ENCODE measurements at regions not wholly inside any gene's neighbourhood (a gene's known extent, or its start where the extent isn't known, plus 50 kb on each side); places are given as distances from the start of the nearest gene placed in this dataset.
"Not testable (repeated sequence)": the region's sequence is repeated elsewhere in the genome, so short reads cannot be mapped to it uniquely, and the experiment has no call there.

DNA sequence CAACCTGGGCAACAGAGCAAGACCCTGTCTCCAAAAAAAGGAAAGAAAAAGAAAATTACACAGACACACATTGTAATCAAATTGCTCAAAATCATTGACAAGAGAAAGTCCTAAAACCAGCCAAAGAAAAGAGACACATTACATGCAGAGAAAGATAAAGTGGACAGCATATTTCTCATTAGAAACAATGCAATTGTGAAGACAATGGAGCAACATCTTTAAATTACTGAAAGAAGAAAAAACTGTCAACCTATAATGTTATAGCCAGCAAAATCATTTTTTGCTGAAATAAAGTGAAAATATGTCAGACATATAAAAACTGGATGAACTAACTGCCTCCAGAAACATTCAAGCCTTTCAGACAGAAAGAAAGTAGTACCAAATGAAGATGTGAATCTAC, 120.6 kb downstream of the TMEM167A start:
- DNase-seq (ENCODE audit: low read depth in 3 of 3, low spot score in 1 of 3), result no peak

DNA sequence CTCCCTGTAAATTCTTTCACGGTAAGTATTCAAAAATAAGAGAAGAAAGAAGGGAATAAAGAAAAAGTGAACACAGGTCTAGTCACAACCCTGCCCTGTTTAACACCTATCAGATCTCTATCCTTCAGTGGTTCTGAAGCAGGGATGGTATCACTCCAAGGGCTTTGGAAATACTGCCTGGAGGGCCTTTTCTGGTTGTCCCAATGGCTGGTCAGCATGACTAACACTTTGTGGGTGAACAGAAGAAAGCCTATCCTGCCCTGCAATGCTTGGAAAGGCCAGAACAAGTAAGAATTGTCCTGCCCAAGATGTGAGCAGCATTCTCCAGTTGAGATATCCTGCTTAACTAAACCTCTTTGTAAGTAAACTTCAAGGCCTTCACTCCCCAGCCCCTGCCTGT, 124.9 kb downstream of the TMEM167A start:
- DNase-seq (ENCODE audit: low read depth in 3 of 3, low spot score in 1 of 3), result no peak

DNA sequence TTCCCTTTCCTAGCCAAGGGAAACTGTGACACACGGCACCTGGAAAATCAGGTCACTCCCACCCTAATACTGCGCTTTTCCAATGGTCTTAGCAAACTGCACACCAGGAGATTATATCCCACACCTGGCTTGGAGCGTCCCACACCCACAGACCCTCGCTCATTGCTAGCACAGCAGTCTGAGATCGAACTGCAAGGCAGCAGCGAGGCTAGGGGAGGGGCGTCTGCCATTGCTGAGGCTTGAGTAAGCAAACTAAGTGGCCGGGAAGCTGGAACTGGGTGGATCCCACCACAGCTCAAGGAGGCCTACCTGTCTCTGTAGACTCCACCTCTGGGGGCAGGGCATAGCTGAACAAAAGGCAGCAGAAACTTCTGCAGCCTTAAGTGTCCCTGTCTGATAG, 132.9 kb downstream of the TMEM167A start:
- not testable (repeated sequence) for DNase-seq (ENCODE audit: low read depth in 3 of 3, low spot score in 1 of 3)

DNA sequence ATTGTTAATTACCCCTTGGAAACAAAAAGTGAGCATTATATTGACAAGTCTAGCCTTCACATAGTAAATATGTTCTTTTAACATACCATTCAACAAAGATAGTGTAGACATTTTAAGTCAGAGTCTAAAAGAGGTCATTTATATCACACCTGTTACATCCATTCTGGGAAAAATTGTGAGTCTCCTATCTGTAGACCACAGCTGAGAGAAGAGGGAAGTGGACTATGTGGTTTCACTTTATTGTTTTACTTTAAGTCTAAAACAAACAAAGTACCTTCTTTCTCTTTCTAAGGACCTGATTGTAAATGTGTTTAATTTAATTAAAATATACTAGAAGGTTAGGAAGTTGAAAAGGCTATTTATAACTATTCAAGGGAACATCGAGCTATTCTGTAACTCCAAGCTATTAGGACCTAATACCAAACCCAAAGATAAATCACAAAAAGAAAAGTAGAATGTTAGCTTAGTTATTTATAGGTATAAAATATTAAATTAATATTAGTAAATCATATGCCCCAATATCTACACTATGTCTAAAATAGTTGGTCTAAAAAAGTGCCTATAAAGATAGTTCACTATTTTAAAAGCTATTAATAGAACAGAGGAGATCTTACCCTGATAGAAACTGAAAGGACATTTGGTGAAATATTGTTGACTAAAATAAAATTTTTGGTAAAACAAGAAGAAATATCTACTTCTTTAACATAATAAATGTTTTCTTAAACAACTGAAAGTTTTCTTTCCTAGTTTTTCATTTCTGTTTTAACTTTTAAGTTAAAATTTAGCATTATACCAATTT, 134.9 kb downstream of the TMEM167A start:
- no peak for DNase-seq (ENCODE audit: low read depth in 3 of 3, low spot score in 1 of 3)

DNA sequence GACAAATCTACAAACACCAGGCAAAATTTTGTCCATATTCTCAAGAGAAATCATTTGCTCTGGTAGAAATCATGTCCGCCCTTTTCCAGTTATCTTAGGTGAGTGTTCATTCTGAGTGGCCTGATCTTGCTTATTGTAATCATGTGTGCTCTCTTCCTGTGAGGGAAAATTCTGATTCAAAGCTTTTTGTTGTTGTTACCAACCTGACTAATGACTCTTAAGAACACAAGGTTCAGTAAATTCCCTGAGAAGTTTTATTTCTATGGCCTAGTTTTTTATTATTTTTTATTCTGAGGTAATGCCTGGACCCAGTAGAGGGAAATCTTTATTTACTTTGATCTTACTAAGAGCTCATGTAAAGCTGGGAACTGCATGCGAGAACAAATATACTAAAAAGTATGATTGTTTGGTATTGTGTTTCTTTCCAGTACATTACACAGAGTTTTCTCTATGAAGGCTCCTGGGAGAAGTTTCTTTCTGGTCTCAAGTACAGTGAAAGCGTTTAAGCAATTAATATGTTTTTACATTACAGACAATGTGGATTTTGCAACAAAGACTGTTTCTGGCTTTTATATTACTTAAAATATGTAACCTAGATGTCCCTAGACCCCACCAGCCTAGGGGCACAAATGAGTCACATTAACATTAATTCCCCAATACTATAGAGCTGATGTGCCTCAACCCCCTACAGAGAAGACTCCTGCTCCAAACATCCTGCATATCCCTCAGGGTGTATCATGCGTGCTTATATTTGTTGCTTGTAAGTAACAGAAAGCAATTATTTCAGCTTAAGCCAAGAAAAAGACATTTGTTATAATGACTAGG, 138.1 kb downstream of the TMEM167A start:
- DNase-seq (ENCODE audit: low read depth in 3 of 3, low spot score in 1 of 3), result no peak

DNA sequence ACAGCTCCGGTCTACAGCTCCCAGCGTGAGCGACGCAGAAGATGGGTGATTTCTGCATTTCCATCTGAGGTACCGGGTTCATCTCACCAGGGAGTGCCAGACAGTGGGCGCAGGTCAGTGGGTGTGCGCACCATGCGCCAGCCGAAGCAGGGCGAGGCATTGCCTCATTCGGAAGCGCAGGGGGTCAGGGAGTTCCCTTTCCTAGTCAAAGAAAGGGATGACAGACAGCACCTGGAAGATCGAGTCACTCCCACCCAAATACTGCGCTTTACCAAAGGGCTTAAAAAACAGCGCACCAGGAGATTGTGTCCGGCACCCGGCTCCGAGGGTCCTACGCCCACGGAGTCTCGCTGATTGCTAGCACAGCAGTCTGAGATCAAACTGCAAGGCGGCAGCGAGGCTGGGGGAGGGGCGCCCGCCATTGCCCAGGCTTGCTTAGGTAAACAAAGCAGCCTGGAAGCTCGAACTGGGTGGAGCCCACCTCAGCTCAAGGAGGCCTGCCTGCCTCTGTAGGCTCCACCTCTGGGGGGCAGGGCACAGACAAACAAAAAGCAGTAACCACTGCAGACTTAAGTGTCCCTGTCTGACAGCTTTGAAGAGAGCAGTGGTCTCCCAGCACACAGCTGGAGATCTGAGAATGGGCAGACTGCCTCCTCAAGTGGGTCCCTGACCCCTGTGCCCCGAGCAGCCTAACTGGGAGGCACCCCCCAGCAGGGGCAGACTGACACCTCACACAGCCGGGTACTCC, 144.5 kb downstream of the TMEM167A start:
- DNase-seq (ENCODE audit: low read depth in 3 of 3, low spot score in 1 of 3), result not testable (repeated sequence)

DNA sequence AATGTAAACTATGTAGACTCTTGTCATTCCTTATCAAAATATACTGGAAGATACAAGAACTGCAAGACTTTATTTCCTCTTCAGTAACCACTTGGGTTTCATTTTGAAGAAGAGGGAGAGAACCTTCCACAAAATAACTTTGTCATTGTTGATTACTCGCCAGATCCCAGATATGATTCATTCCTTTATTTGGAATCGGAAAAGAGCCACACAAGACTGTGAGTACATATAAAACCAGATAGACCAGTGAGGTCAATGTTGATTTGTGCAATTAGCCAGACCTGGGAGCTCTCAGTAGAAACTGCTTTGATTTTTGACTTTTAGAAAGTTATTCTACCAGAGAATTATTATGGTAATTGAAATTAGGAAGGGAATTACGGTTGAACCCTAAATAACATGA, 146.1 kb downstream of the TMEM167A start:
- no peak for DNase-seq (ENCODE audit: low read depth in 3 of 3, low spot score in 1 of 3)

DNA sequence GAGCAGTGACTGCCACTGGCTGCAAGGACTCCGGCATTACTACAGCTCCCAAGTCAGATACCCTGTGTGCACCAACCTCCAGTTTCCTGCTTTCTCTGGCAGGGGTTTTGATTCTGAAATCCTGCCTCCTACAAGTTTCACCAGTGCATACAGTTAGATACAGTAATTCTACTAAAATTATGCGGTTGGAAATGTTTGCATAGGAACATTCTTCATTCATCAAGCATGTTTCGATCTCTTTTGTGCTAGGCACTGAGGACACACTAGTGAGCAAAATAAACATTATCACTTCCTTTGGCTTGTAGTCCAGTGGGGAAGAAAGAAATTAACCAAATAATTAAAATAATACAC, 152.2 kb downstream of the TMEM167A start:
- no peak for DNase-seq (ENCODE audit: low read depth in 3 of 3, low spot score in 1 of 3)

DNA sequence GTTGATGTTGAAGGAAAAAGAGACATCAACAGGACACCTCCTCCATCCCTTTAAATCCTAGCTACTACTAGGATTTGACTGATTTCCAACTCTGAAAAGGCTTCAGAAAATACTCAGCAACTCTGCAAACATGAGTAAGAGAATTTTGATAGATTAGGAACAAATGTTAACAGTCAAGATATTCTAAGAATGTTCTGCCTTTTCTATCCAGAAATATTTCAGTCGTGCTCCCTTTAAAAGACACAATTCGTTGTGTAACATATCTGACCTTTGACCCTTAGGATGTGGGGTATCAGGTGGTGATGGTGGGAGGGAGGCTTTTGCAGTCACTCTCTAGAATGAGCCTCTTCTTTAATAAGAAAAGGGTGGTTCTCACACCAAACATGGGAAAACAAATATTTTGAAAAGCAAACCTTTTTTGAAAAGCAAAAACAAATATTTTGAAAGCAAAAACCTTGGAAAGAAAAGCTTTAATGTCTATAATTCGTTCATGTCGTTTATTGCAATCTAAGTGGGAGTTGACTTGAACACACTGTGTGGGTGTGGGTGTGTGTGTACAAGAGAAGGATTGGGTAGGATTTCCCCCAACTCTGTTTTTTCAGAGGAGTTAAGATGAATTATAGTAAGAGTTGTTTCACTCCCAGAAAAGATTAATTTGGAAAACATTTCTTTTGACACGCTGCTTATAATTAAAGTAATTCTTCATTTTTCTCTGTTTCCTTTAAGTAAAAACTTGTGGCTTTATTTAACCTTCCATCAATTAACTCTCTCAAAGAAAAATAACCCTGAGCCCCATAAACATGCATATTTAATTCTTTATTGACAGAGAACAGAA, 152.8 kb downstream of the TMEM167A start:
- no peak for DNase-seq (ENCODE audit: low read depth in 3 of 3, low spot score in 1 of 3)

DNA sequence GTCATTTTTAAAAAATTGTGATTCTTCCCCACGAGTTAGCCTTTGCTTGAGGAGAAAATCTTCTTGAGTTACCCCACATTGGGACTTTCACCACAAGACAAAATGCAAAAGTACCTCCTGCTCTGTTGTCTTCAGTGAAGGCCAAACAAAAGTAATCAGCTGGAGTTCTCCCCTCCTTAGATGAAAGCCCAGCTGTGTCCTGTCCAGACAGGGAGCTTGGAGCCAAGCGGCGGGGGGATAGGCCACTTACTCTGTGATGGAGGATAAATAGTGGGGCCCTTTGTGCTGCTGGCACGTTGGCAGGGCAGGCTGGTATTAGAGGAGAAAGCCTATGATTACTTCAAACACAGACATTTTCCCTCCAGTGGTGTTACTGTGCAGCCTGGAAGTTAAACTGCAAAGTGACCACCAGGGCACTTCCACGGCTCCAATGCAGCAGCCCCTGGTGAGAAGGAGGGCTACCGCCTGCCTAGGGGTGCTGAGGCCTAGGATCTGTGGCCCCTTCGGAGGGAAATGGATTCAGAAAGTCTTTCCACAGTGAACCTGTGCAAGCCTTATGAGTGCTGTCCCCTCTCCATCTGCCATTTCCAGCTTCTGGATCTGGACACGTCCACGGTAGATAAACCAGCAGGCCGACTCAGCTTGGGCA, 155.0 kb downstream of the TMEM167A start:
- no peak for DNase-seq (ENCODE audit: low read depth in 3 of 3, low spot score in 1 of 3)

DNA sequence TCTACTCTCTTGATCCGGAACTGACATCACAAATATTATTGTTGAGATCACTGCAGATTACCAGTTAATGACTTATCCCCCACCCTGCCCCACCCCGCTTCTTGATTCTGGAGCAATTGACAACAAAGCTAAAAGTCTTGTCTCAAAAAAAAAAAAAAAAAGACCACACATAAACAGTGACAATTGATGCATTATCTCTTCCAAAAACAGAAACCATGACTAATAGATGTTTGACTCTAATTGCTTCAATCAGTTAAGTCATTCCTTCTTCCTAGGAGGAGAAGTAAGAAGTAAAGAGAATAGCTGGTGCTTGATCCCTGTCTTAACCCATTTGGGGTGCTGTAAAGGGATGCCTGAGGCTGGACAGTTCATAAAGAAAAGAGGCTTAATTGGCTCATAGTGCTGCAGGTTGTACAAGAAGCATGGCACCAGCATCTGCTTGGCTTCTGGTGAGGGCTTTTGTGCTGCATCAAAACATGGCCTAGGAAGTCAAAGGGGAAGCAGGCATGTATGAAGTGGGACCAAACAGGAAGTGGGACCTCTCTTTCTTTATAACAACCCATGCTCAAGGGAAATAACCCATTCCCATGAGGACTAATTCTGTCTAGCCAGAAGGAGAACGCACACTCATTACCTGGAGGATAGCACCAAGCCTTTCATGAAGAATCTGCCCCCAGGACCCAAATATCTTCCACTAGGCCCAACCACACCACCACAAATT, 158.7 kb downstream of the TMEM167A start:
- DNase-seq (ENCODE audit: low read depth in 3 of 3, low spot score in 1 of 3), result no peak

DNA sequence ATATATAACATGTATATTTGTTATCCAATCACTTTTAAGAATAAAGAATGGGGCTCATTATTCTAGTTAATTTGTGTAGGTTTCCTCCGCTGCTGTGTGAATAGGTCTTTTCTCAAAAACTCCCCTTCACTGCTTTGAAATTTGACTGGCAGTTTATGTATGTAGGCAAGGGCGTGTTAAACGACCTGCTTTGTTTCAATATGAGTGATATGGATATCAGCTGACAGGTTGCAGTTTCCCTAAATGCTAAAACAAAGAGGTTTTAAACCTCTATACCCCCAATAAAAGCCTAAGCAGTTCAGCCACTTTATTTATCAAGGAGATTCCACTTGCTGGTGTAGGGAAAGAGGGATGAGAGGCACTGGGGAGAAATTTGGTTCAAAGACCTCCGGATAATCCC, 159.6 kb downstream of the TMEM167A start:
- no peak for DNase-seq (ENCODE audit: low read depth in 3 of 3, low spot score in 1 of 3)

DNA sequence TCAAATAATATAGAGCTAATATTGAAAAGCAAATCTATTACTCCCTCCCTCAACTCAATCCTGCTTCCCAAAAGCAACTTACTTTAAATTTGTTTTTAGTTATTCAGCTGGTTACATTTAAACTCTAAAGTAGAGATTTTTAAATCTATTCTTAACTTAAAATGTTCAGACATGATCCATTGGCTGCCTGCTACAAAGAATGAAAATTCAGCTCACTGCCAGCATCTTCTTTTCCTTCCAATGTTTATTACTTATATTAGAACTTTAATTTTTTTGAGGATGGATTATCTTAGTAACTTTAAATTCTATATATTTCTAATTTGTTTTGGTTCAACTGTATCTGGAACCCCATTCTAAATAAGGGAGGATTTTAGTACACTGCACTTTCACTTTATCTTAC, 163.2 kb downstream of the TMEM167A start:
- no peak for DNase-seq (ENCODE audit: low read depth in 3 of 3, low spot score in 1 of 3)

DNA sequence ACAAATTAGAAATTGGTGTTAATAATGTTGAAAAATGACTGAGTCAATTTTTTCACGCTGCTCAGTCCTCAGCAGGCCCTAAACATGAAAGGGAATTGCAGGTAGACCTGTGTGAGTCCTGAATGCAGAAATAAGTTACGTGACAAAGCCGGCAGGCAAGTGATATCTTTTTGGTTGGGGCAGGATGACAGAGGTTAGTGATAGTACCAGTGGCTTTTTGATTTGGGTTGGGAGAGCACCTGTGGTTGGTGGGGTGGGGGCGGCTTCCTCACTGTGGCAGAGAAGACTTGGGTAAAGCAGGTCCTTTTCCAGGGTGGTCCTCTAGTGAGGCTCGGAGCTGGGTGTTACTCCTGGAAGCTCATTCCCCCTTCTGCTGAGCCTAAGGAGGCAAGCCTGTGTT, 164.7 kb downstream of the TMEM167A start:
- DNase-seq (ENCODE audit: low read depth in 3 of 3, low spot score in 1 of 3), result no peak

DNA sequence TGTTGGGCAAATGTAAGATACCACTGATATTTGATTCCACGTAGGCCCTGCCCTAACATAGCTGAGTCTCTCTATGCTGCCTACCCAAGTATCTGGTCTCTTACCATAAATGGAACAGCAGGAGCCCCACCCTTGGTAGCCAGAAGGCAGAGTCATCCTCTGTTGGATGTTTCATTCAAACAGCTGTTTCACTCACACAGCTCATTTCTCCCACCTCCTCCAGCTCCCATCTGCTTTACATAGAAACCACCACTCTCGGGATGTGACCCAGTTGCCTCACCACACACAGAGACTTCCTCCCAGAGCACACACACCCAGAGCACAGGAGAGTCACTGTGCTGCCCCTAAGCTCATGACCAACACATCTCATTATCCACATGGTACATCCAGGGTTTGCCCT, 165.3 kb downstream of the TMEM167A start:
- DNase-seq (ENCODE audit: low read depth in 3 of 3, low spot score in 1 of 3), result no peak

DNA sequence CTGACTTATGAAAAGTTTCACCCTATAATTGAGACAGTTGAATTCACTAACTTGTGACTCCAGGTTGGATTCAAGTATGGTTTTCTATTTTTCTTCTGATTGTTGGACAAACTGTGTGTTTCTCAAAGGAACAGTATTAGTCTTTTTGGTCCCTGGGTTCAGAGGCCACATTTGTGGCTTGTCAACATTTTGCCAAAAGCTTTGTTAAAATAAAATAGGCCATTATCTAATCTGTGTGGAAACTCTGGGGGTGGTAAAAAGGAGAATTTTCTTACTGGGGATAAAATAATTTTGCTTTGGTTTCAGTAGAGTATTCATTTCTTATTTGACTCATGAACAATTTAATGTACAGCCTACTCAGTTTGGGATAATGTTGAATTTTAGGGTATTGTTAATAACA, 166.3 kb downstream of the TMEM167A start:
- DNase-seq (ENCODE audit: low read depth in 3 of 3, low spot score in 1 of 3), result no peak

DNA sequence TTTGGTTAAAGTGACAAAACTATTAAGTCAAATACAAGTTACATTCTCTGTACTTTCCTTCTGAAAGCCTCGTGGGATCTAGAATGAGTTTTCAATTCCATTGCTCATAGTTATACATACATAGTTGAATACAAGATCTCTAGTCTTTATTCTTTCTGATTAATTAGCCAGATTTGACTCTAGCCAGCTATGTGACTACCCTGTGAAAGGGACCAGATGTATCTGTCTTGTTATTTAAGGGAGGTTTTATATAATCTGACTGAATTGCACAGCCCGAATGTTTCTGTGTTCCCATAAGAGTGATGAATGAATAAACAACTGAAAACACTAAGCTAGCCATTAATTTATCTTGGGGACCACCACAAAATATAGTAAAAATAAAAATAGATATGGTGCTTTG, 166.7 kb downstream of the TMEM167A start:
- DNase-seq (ENCODE audit: low read depth in 3 of 3, low spot score in 1 of 3), result no peak

DNA sequence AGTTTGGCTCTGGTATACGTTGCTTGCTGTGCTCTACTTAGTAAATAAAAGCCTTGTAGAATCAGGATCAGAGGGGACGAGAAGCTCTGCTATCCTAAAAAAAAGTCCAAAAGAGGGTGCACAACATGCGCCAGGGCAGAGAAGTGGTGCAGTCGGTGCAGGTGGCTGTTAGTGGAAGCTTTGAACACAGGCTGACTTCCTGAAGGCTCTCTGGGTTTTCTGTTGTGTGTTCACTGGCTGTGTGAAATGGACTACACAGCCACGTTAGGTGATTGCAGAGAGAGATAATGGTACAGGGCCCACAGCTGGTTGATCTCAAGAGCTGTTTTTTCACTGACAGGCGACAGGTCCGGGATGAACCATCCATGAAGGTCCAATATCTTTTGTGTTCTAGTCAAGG, 167.4 kb downstream of the TMEM167A start:
- DNase-seq (ENCODE audit: low read depth in 3 of 3, low spot score in 1 of 3), result no peak

DNA sequence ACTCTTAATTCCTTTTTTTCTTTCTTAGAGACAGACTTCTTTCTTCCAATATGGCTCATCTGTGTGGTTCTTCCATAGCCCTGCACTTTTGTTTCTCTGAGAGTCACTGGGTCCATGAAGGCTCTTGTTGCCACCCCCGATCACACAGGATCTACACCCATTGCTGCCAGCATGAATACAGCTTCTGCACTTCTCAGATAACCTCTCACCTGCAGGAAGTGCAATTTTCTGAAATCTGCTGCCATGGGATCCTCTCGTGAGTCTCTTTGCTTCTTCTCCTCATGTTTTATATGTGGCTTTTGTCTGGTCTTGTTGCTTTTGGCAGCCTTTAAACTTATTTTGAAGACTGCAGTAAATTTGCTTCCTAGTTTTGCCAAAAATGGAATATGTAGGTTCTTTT, 171.2 kb downstream of the TMEM167A start:
- DNase-seq (ENCODE audit: low read depth in 3 of 3, low spot score in 1 of 3), result no peak

Data from stimulated activated CD4-positive, alpha-beta T cell treated with anti-CD3 and anti-CD28 coated beads, TNF-alpha, amount 100 ng/mL, for 1 hour (primary cell).